HCT116 (cell line): ENCODE measurements at regions not wholly inside any gene's neighbourhood (a gene's known extent, or its start where the extent isn't known, plus 50 kb on each side); places are given as distances from the start of the nearest gene placed in this dataset.

ENCODE experiments used
- ATAC-seq: fragments of 200-7000 bp; cut with Tn5 transposase; 2 replicates; pipeline ENCODE4 v1.9.1; 2020; ENCODE audit warnings: mild to moderate bottlenecking, moderate library complexity
- BruUV-seq: library from RNA; stranded (reverse); fragments of 400-500 nt; replicated peaks from 2 replicates; lab custom pipeline; 2021; lab: Mats Ljungman, UMichigan
- CTCF ChIA-PET: fragments of 300-600 bp; sonication (Branson Sonifier 250); formaldehyde crosslinking; loops from one replicate; lab custom pipeline; 2021; ENCODE audit warnings: antibody characterized with exemption; lab: Charles Lee
- POLR2A ChIA-PET: fragments of 300-600, 350-600 bp; sonication (Branson Sonifier 250); formaldehyde crosslinking; loops from one replicate; lab custom pipeline; 2021; ENCODE audit warnings: antibody characterized with exemption; lab: Charles Lee
- RAD21 ChIA-PET, 2 experiments: fragments of 300-600 bp; sonication (Branson Sonifier 250); formaldehyde crosslinking; loops; one replicate each; lab custom pipeline; 2023; ENCODE audit warnings: low total read pairs in 2 of 2; ENCODE audit not compliant: uncharacterized antibody in 2 of 2, unreplicated experiment in 2 of 2, low non-redundant PET in 1 of 2; lab: Charles Lee
- DNase-seq: peaks from one replicate; pipeline ENCODE4 v3.0.0-alpha.2; 2010; ENCODE audit warnings: low read depth, low spot score
- H2AFZ ChIP-seq: fragments of 200-600 bp; shearing (Covaris generic), sonication (generic); 2 replicates; pipeline ENCODE4 v1.6.1; 2017; ENCODE audit warnings: low read depth, mixed run types, mixed read lengths, antibody characterized with exemption, low read length; ENCODE audit not compliant: poor library complexity, severe bottlenecking
- H3K27ac ChIP-seq: 2 replicates; pipeline ENCODE4 v1.5.1; 2012; ENCODE audit warnings: low read depth, low read length
- H3K27me3 ChIP-seq: fragments of 200-600 bp; sonication (generic); 2 replicates; pipeline ENCODE4 v1.6.1; 2016; ENCODE audit warnings: mixed run types, low read length, mixed read lengths; ENCODE audit not compliant: insufficient read depth
- H3K36me3 ChIP-seq, 2 experiments: fragments of 200-500 bp in 1 of 2; fragments of 200-600 bp in 1 of 2; sonication (Bioruptor generic) in 1 of 2; sonication (generic) in 1 of 2; 2 replicates each; pipeline versions ENCODE4 v1.5.1 to v1.6.1; 2014 to 2016; ENCODE audit warnings: low read length in 2 of 2, inconsistent platforms in 1 of 2, mixed read lengths in 1 of 2, mixed run types in 1 of 2; ENCODE audit not compliant: insufficient read depth in 2 of 2, control insufficient read depth in 1 of 2
- H3K4me1 ChIP-seq, 2 experiments: fragments of 200-600 bp in 1 of 2; sonication (generic) in 1 of 2; 2 replicates each; pipeline versions ENCODE4 v1.5.1 to v1.6.1; 2012 to 2017; ENCODE audit warnings: low read length in 2 of 2, inconsistent platforms in 1 of 2, mild to moderate bottlenecking in 1 of 2, mixed read lengths in 1 of 2, mixed run types in 1 of 2, moderate library complexity in 1 of 2; ENCODE audit not compliant: insufficient read depth in 2 of 2, control insufficient read depth in 1 of 2
- H3K4me2 ChIP-seq: fragments of 200-600 bp; sonication (generic); 2 replicates; pipeline ENCODE4 v1.6.1; 2017; ENCODE audit warnings: mixed run types, low read length, mixed read lengths
- H3K4me3 ChIP-seq, 2 experiments: fragments of 200-600 bp in 1 of 2; sonication (generic) in 1 of 2; replicated peaks in 1 of 2; 2 replicates each; pipeline ENCODE4 v1.5.1; 2011 to 2016; ENCODE audit warnings: low read length in 2 of 2, control low read depth in 1 of 2, low read depth in 1 of 2, mild to moderate bottlenecking in 1 of 2, mixed read lengths in 1 of 2, mixed run types in 1 of 2
- H3K79me2 ChIP-seq: fragments of 200-600 bp; sonication (generic); 2 replicates; pipeline ENCODE4 v1.6.1; 2017; ENCODE audit warnings: mild to moderate bottlenecking, mixed run types, low read length, moderate library complexity, mixed read lengths; ENCODE audit not compliant: insufficient read depth
- H3K9ac ChIP-seq: fragments of 200-600 bp; sonication (generic); 2 replicates; pipeline ENCODE4 v1.6.1; 2016; ENCODE audit warnings: low read length, mixed read lengths
- H3K9me2 ChIP-seq: fragments of 200-600 bp; sonication (generic), shearing (Covaris generic); 2 replicates; pipeline ENCODE4 v1.6.1; 2017; ENCODE audit warnings: mixed run types, mild to moderate bottlenecking, moderate library complexity; ENCODE audit not compliant: insufficient read depth
- H3K9me3 ChIP-seq, 2 experiments: fragments of 200-500 bp in 1 of 2; fragments of 200-600 bp in 1 of 2; sonication (Bioruptor generic) in 1 of 2; sonication (generic) in 1 of 2; 2 replicates each; pipeline ENCODE4 v1.6.1; 2014 to 2017; ENCODE audit warnings: low read length in 2 of 2, mixed read lengths in 2 of 2, inconsistent platforms in 1 of 2, low read depth in 1 of 2, mild to moderate bottlenecking in 1 of 2, mixed run types in 1 of 2, moderate library complexity in 1 of 2; ENCODE audit not compliant: control insufficient read depth in 1 of 2, insufficient read depth in 1 of 2
- H4K20me1 ChIP-seq: fragments of 200-600 bp; sonication (generic), shearing (Covaris generic); 2 replicates; pipeline ENCODE4 v1.6.1; 2017; ENCODE audit warnings: mixed run types, mild to moderate bottlenecking, moderate library complexity; ENCODE audit not compliant: insufficient read depth
- ATF3 ChIP-seq: IDR thresholded peaks from 2 replicates; pipeline ENCODE4 v1.6.1; 2012
- CEBPB ChIP-seq: IDR thresholded peaks from 2 replicates; pipeline ENCODE4 v1.6.1; 2012; ENCODE audit warnings: low read depth
- ELF1 ChIP-seq: IDR thresholded peaks from 2 replicates; pipeline ENCODE4 v1.6.1; 2012; ENCODE audit warnings: low read depth, borderline replicate concordance
- EZH2phosphoT487 ChIP-seq: fragments of 200-600 bp; IDR thresholded peaks from 2 replicates; pipeline ENCODE4 v1.6.1; 2018; ENCODE audit warnings: antibody characterized with exemption, borderline replicate concordance
- FOSL1 ChIP-seq: IDR thresholded peaks from 2 replicates; pipeline ENCODE4 v1.6.1; 2012; ENCODE audit warnings: low read depth
- JUND ChIP-seq: IDR thresholded peaks from 2 replicates; pipeline ENCODE4 v1.6.1; 2012
- MAX ChIP-seq: IDR thresholded peaks from 2 replicates; pipeline ENCODE4 v1.6.1; 2012
- POLR2A ChIP-seq: IDR thresholded peaks from 2 replicates; pipeline ENCODE4 v1.7.0; 2011; ENCODE audit warnings: borderline replicate concordance; ENCODE audit not compliant: insufficient read depth, insufficient read length; ENCODE audit errors: extremely low read depth
- POLR2AphosphoS5 ChIP-seq: IDR thresholded peaks from 2 replicates; pipeline ENCODE4 v1.6.1; 2011; ENCODE audit warnings: mild to moderate bottlenecking, low read depth, low read length, moderate library complexity
- SP1 ChIP-seq: IDR thresholded peaks from 2 replicates; pipeline ENCODE4 v1.6.1; 2012; ENCODE audit warnings: low read depth
- YY1 ChIP-seq: IDR thresholded peaks from 2 replicates; pipeline ENCODE4 v1.6.1; 2011; ENCODE audit warnings: low read length, low read depth, moderate library complexity, mild to moderate bottlenecking; ENCODE audit not compliant: insufficient replicate concordance; ENCODE audit errors: extremely low read depth
- intact Hi-C: fragments of 100-400 bp; cut with micrococcal nuclease; formaldehyde crosslinking; loops from 2 replicates; pipeline ENCODE4 v1.10.0; 2022

GRCh38 chr4:129821963-129822362 lies 726.0 kb downstream of the C4orf33 start:
- no peaks in the 10 kb centered on the region for H4K20me1 ChIP-seq
- ATAC-seq = no peak
- no peaks in the 10 kb centered on the region for H3K9me2 ChIP-seq
- intact Hi-C loops = no loop called here
- H3K9ac ChIP-seq = no peak overlapping the region
- no peaks in the 10 kb centered on the region for H3K36me3 ChIP-seq
- BruUV-seq = no TSS peak
- H2AFZ ChIP-seq = no peak overlapping the region
- no peaks in the 10 kb centered on the region for H3K9me3 ChIP-seq
- H3K27ac ChIP-seq = no peak overlapping the region
- CTCF ChIA-PET = no interaction called here
- H3K4me2 ChIP-seq = no peak overlapping the region
- TF ChIP-seq MAX (no peak), ELF1 (no peak), SP1 (no peak), POLR2A (no peak), YY1 (no peak), EZH2phosphoT487 (no peak)
- TF ChIP-seq, all 23 proteins: peak for 0
- Histone ChIP-seq H3K4me3 (no peak overlapping the region), H3K27me3 (no peaks in the 10 kb centered on the region), H3K4me1 (peaks cover 7 to 16% of the 10 kb centered on the region in 2 experiments; a peak in 3 of 4 replicates), H3K79me2 (no peaks in the 10 kb centered on the region)
- ChIA-PET POLR2A (no interaction called here), RAD21 (no interaction called here)
- no peak for DNase-seq

- Histone ChIP-seq H3K27me3 (no peaks in the 10 kb centered on the region), H3K27ac (no peak overlapping the region), H3K36me3 (no peaks in the 10 kb centered on the region), H2AFZ (peak overlapping the region; percentile 3), H3K9me2 (no peaks in the 10 kb centered on the region), H4K20me1 (no peaks in the 10 kb centered on the region), H3K79me2 (no peaks in the 10 kb centered on the region), H3K9ac (no peak overlapping the region), H3K4me2 (peak overlapping the region; percentile 39), H3K4me1 (peaks cover 7 to 16% of the 10 kb centered on the region in 2 experiments; a peak in 3 of 4 replicates), H3K4me3 (no peak overlapping the region), H3K9me3 (no peaks in the 10 kb centered on the region)
- no peak for TF ChIP-seq MAX
- TF ChIP-seq POLR2A = no peak
- 0 out of 2 replicates have a peak, but pooled peaks have one; percentile 38 for TF ChIP-seq POLR2AphosphoS5
- peak; percentile 80 for TF ChIP-seq CEBPB
- TF ChIP-seq JUND = 0 out of 2 replicates have a peak, but pooled peaks have one; percentile 37
- TF ChIP-seq FOSL1 = peak; percentile 23; the same call in 1 of the 2 replicates
- peak; percentile 45 for TF ChIP-seq ATF3
- TF ChIP-seq SP1 = peak; percentile 28; the same call in 1 of the 2 replicates
- ChIA-PET POLR2A (no interaction called here), CTCF (no interaction called here), RAD21 (no interaction called here)
- intact Hi-C loops = no loop called here
- ATAC-seq = peak; percentile 55; the same call in 1 of the 2 replicates
- BruUV-seq = no TSS peak
- peak; percentile 53 for DNase-seq
Observed at GRCh38 chr4:129822701-129823100, 726.7 kb downstream of the C4orf33 start.
